ENCODE measurements at regions not wholly inside any gene's neighbourhood (a gene's known extent, or its start where the extent isn't known, plus 50 kb on each side); places are given as distances from the start of the nearest gene placed in this dataset.

- no peak for TF ChIP-seq CTCF (IDR thresholded peaks at IDR 0.05)
- no peak for TF ChIP-seq POLR2A (IDR thresholded peaks at IDR 0.05)
Observed at GRCh38 chr16:58848662-58849002, 114.5 kb upstream of the GOT2 start.
